ENCODE measurements at regions not wholly inside any gene's neighbourhood (a gene's known extent, or its start where the extent isn't known, plus 50 kb on each side); places are given as distances from the start of the nearest gene placed in this dataset.
A peak's percentile ranks its signal among the peaks of the same experiment; 100 is the strongest.

DNA sequence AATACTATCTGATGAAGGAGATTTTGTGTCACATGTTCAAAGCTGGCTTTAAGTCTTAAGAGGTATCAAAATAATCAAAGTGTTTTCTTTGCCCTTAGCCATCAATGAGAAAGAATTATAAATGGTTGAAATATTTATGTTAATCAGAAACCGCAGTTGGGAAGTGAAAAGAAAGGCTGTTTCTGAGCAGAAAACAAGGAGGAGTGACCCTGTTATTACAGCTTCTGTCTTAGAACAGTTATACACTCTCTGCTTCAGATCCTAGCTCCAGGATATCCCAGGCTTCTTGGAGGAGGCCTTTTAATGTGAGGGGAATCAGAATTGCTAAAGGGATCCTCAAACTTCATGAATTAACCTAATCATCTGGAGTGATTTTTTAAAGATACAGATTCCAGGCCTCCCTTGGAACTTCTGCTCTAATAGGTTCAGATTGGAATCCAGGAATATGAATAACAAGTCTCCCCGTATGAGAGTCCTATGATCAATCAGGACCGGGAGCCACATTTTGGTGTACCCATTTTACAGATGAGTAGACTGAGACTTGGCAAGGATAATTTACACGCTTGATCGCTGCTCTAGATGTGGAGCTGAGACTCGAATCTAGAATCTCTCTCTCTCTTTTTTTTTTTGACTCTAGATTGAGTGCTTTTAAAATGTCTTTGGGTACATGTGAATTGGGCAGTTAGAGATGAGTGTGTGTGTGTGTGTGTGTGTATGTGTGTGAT is 50.8 kb upstream of the JAG1 start:
- Histone ChIP-seq H3K36me3 (ENCODE audit: control insufficient read depth in 5 of 5, insufficient read depth in 5 of 5, low read length in 5 of 5) (no peaks in the 10 kb centered on the region), H3K27ac (ENCODE audit: low read depth, low read length) (no peak overlapping the region), H3K4me1 (ENCODE audit: control insufficient read depth in 5 of 5, insufficient read depth in 5 of 5, low read length in 5 of 5) (peaks cover 2 to 23% (median 15%) of the 10 kb centered on the region in 5 donors), H3K9ac (ENCODE audit: low read length in 5 of 5) (no peak overlapping the region), H3K9me3 (ENCODE audit: control insufficient read depth in 5 of 5, low read length in 5 of 5) (no peaks in the 10 kb centered on the region), H3K4me3 (ENCODE audit: low read depth in 1 of 5, low read length in 5 of 5) (no peak overlapping the region), H3K27me3 (ENCODE audit: control insufficient read depth in 5 of 5, insufficient read depth in 4 of 5, low read length in 5 of 5) (no peaks in the 10 kb centered on the region)

DNA sequence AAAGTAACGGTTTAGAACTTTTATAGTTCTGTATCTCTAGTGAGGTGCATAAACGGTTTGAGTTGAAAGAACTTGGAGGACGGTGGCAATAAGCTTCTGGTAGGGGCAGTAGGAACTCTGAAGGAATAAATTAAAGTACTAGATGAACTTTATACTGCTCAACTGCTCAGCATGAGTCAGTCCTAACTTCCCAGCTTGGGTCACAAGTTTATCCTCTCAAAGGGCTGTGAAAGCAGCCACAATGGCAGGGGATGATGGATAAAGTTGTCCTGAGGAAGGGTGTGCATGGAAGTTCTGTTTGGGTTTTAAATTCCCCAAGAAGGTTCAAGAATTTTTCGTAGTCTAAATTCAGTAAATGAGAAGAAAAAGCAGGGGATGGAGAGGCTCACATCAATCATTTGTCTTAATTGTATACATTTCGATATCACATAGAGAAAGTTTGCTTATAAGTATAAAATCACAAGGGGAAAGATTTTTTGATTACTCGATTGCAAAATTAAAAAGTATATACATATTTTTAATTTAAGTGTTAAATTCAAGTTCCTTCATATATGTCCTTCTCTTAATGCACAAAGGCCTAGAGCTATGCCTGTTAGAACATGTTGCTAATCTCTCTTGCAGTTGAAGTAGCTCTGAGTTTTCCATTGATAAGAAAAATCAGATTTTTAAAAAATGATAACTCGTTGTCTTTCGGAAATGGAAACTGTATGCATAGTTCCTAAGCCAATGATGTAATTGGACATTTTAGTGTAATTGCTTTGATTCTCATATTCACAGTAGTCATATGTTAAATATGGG is 55.3 kb upstream of the JAG1 start:
- Histone ChIP-seq H3K9ac (ENCODE audit: low read length in 5 of 5) (no peak overlapping the region), H3K36me3 (ENCODE audit: control insufficient read depth in 5 of 5, insufficient read depth in 5 of 5, low read length in 5 of 5) (no peaks in the 10 kb centered on the region), H3K4me3 (ENCODE audit: low read depth in 1 of 5, low read length in 5 of 5) (no peak overlapping the region), H3K9me3 (ENCODE audit: control insufficient read depth in 5 of 5, low read length in 5 of 5) (peaks cover 0 to 5% (median 0%) of the 10 kb centered on the region in 5 donors), H3K4me1 (ENCODE audit: control insufficient read depth in 5 of 5, insufficient read depth in 5 of 5, low read length in 5 of 5) (peaks cover 0 to 5% (median 0%) of the 10 kb centered on the region in 5 donors), H3K27me3 (ENCODE audit: control insufficient read depth in 5 of 5, insufficient read depth in 4 of 5, low read length in 5 of 5) (no peaks in the 10 kb centered on the region), H3K27ac (ENCODE audit: low read depth, low read length) (no peak overlapping the region)

DNA sequence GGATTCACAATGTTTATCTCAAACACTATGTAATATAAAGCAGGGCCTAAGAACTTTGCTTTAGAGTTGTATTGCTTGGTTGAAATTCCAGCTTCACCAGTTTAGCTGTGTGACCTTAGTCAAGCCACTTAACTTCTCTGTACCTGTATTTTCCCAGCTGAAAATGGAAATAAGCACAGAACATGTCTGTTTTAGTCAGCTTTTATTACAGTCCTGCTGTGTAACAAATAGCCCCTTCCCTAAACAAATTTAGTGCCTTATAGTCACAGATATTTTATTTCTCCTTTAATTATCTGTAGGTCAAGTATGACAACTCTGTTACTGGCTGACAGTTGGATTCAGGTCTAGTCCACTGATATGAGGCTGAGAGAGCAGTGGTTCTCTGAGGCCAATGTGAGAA is 56.0 kb upstream of the JAG1 start:
- no peak overlapping the region for H3K9ac ChIP-seq (ENCODE audit: low read length in 5 of 5)
- H3K27me3 ChIP-seq (ENCODE audit: control insufficient read depth in 5 of 5, insufficient read depth in 4 of 5, low read length in 5 of 5) = no peaks in the 10 kb centered on the region
- peaks cover 0 to 5% (median 0%) of the 10 kb centered on the region in 5 donors for H3K9me3 ChIP-seq (ENCODE audit: control insufficient read depth in 5 of 5, low read length in 5 of 5)
- peaks cover 0 to 5% (median 0%) of the 10 kb centered on the region in 5 donors for H3K4me1 ChIP-seq (ENCODE audit: control insufficient read depth in 5 of 5, insufficient read depth in 5 of 5, low read length in 5 of 5)
- H3K4me3 ChIP-seq (ENCODE audit: low read depth in 1 of 5, low read length in 5 of 5) = no peak overlapping the region
- H3K27ac ChIP-seq (ENCODE audit: low read depth, low read length) = no peak overlapping the region
- no peaks in the 10 kb centered on the region for H3K36me3 ChIP-seq (ENCODE audit: control insufficient read depth in 5 of 5, insufficient read depth in 5 of 5, low read length in 5 of 5)

GRCh38 chr20:10730629-10731183 is 56.9 kb upstream of the JAG1 start:
- peaks cover 0 to 5% (median 0%) of the 10 kb centered on the region in 5 donors for H3K4me1 ChIP-seq (ENCODE audit: control insufficient read depth in 5 of 5, insufficient read depth in 5 of 5, low read length in 5 of 5)
- H3K36me3 ChIP-seq (ENCODE audit: control insufficient read depth in 5 of 5, insufficient read depth in 5 of 5, low read length in 5 of 5) = no peaks in the 10 kb centered on the region
- peaks cover 0 to 5% (median 0%) of the 10 kb centered on the region in 5 donors for H3K9me3 ChIP-seq (ENCODE audit: control insufficient read depth in 5 of 5, low read length in 5 of 5)
- no peak overlapping the region for H3K9ac ChIP-seq (ENCODE audit: low read length in 5 of 5)
- H3K4me3 ChIP-seq (ENCODE audit: low read depth in 1 of 5, low read length in 5 of 5) = no peak overlapping the region
- no peaks in the 10 kb centered on the region for H3K27me3 ChIP-seq (ENCODE audit: control insufficient read depth in 5 of 5, insufficient read depth in 4 of 5, low read length in 5 of 5)
- H3K27ac ChIP-seq (ENCODE audit: low read depth, low read length) = no peak overlapping the region

GRCh38 chr20:10731190-10731965 is 57.6 kb upstream of the JAG1 start:
- Histone ChIP-seq H3K27ac (ENCODE audit: low read depth, low read length) (no peak overlapping the region), H3K4me3 (ENCODE audit: low read depth in 1 of 5, low read length in 5 of 5) (no peak overlapping the region), H3K4me1 (ENCODE audit: control insufficient read depth in 5 of 5, insufficient read depth in 5 of 5, low read length in 5 of 5) (peaks cover 0 to 5% (median 0%) of the 10 kb centered on the region in 5 donors), H3K36me3 (ENCODE audit: control insufficient read depth in 5 of 5, insufficient read depth in 5 of 5, low read length in 5 of 5) (no peaks in the 10 kb centered on the region), H3K9me3 (ENCODE audit: control insufficient read depth in 5 of 5, low read length in 5 of 5) (peaks cover 0 to 5% (median 0%) of the 10 kb centered on the region in 5 donors), H3K27me3 (ENCODE audit: control insufficient read depth in 5 of 5, insufficient read depth in 4 of 5, low read length in 5 of 5) (no peaks in the 10 kb centered on the region), H3K9ac (ENCODE audit: low read length in 5 of 5) (no peak overlapping the region)

DNA sequence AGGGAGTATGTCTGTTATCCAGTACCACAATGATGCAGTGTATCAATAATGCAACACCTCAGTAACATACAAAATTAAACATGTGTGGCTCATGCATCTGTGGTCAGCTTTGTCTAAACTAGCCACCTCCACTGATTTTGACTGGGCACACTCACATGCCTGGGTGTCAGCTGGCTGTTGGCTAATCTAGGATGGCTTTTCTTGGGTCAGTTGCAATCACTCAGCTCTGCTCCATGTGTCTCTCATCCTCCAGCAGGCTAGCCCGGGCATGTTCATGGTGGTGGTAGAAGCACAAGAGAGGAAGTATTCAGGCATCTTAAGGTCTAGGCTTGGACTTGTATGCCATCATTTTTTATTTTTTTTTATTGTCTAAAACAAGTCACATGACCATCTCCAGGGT is 59.3 kb upstream of the JAG1 start:
- Histone ChIP-seq H3K9ac (ENCODE audit: low read length in 5 of 5) (no peak overlapping the region), H3K9me3 (ENCODE audit: control insufficient read depth in 5 of 5, low read length in 5 of 5) (peaks cover 0 to 5% (median 0%) of the 10 kb centered on the region in 5 donors), H3K27ac (ENCODE audit: low read depth, low read length) (no peak overlapping the region), H3K27me3 (ENCODE audit: control insufficient read depth in 5 of 5, insufficient read depth in 4 of 5, low read length in 5 of 5) (no peaks in the 10 kb centered on the region), H3K36me3 (ENCODE audit: control insufficient read depth in 5 of 5, insufficient read depth in 5 of 5, low read length in 5 of 5) (no peaks in the 10 kb centered on the region), H3K4me3 (ENCODE audit: low read depth in 1 of 5, low read length in 5 of 5) (no peak overlapping the region), H3K4me1 (ENCODE audit: control insufficient read depth in 5 of 5, insufficient read depth in 5 of 5, low read length in 5 of 5) (peaks cover 0 to 4% (median 0%) of the 10 kb centered on the region in 5 donors)

DNA sequence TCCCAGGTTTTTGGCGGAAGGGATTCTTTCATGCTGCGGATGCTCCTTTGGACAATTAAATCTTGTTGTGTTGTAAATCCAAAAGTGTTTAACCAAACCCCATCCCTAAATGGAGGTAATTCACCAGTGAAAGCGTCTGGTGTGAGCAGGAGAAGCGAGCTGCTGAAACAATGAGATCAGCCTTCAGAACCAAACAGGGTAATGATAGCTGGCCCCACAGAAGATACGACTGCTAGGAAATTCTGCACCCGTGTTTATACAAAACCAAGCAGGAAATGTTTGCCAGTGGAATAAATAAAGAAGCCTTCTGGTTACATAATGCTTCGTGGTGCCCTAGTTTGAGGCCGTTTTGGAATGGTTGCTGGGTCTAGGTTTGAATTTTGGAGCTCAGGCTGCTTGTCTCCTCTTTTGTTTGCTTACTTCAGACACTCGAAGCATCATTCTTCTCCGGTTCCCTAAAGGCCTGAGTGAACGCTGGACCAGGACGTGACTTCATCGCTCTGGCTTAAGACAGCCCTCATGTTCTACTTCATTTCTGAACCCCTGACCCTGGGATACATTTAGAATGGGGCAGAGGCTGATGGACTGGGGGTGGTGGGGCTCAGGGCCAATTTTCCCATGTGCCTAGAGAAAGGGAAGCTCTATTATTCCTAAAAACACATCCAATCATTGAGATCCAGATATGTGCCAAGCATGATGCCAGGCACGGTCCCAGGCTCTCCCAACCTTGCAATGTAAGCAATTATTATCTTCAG is 61.6 kb upstream of the JAG1 start:
- Histone ChIP-seq H3K4me1 (ENCODE audit: control insufficient read depth in 5 of 5, insufficient read depth in 5 of 5, low read length in 5 of 5) (peaks cover 2 to 18% (median 13%) of the 10 kb centered on the region in 5 donors), H3K27ac (ENCODE audit: low read depth, low read length) (no peak overlapping the region), H3K4me3 (ENCODE audit: low read depth in 1 of 5, low read length in 5 of 5) (no peak overlapping the region), H3K9me3 (ENCODE audit: control insufficient read depth in 5 of 5, low read length in 5 of 5) (no peaks in the 10 kb centered on the region), H3K9ac (ENCODE audit: low read length in 5 of 5) (no peak overlapping the region), H3K27me3 (ENCODE audit: control insufficient read depth in 5 of 5, insufficient read depth in 4 of 5, low read length in 5 of 5) (no peaks in the 10 kb centered on the region), H3K36me3 (ENCODE audit: control insufficient read depth in 5 of 5, insufficient read depth in 5 of 5, low read length in 5 of 5) (no peaks in the 10 kb centered on the region)

DNA sequence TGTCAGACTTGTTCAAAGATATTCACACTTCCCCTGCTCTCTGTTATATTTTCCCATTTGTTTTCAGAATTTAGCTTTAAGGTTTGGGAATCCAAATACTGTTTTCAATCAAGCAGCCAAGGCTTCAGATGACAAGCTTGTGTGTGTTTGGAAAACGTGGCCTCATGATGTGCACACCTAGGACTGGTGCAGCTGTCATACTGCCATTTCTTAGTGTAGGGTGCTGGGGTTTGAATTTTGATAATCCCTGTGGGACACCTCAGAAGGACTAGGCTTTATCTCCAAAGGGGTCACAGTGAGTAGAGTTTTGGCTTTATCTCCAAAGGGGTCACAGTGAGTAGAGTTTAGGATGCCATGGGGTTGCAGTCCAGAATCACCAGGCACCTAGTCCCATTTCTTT is 65.3 kb upstream of the JAG1 start:
- no peak overlapping the region for H3K27ac ChIP-seq (ENCODE audit: low read depth, low read length)
- H3K36me3 ChIP-seq (ENCODE audit: control insufficient read depth in 5 of 5, insufficient read depth in 5 of 5, low read length in 5 of 5) = no peaks in the 10 kb centered on the region
- H3K9ac ChIP-seq (ENCODE audit: low read length in 5 of 5) = peak overlapping the region in 1 of 5 donors; percentile 41
- peak overlapping the region; percentile 43 to 67 (median 55) for H3K4me3 ChIP-seq (ENCODE audit: low read depth in 1 of 5, low read length in 5 of 5)
- peaks cover 2 to 27% (median 21%) of the 10 kb centered on the region in 5 donors for H3K4me1 ChIP-seq (ENCODE audit: control insufficient read depth in 5 of 5, insufficient read depth in 5 of 5, low read length in 5 of 5)
- no peaks in the 10 kb centered on the region for H3K27me3 ChIP-seq (ENCODE audit: control insufficient read depth in 5 of 5, insufficient read depth in 4 of 5, low read length in 5 of 5)
- H3K9me3 ChIP-seq (ENCODE audit: control insufficient read depth in 5 of 5, low read length in 5 of 5) = no peaks in the 10 kb centered on the region

DNA sequence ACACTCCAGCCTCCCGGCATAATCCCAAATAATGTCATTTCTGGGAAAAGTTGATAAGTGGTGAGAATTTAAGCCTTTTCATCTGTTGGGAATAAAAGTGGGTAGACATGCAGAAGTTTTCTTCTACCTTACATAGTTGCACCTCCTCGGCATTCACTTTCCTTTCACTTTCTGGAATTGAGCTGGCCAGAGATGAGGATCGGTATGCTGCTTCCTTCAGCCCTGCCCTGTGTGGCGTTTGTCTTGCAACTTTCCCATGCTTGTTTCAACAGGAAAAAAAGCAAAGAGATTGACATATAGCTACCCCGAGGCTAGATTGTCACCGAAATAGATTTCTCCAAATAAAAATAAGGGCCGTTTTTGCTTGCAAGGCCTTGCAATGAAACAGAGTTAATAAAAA is 65.8 kb upstream of the JAG1 start:
- Histone ChIP-seq H3K9ac (ENCODE audit: low read length in 5 of 5) (peak overlapping the region in 1 of 5 donors; percentile 41), H3K4me1 (ENCODE audit: control insufficient read depth in 5 of 5, insufficient read depth in 5 of 5, low read length in 5 of 5) (peaks cover 2 to 27% (median 21%) of the 10 kb centered on the region in 5 donors)

More for the DNA sequence above, 65.8 kb upstream of the JAG1 start:
- Histone ChIP-seq H3K27me3 (ENCODE audit: control insufficient read depth in 5 of 5, insufficient read depth in 4 of 5, low read length in 5 of 5) (no peaks in the 10 kb centered on the region), H3K27ac (ENCODE audit: low read depth, low read length) (no peak overlapping the region), H3K36me3 (ENCODE audit: control insufficient read depth in 5 of 5, insufficient read depth in 5 of 5, low read length in 5 of 5) (no peaks in the 10 kb centered on the region), H3K4me3 (ENCODE audit: low read depth in 1 of 5, low read length in 5 of 5) (peak overlapping the region; percentile 43 to 67 (median 55)), H3K9me3 (ENCODE audit: control insufficient read depth in 5 of 5, low read length in 5 of 5) (no peaks in the 10 kb centered on the region)

All from subcutaneous abdominal adipose tissue (tissue), 5 donors.